ENCODE measurements at regions not wholly inside any gene's neighbourhood (a gene's known extent, or its start where the extent isn't known, plus 50 kb on each side); places are given as distances from the start of the nearest gene placed in this dataset.

DNA sequence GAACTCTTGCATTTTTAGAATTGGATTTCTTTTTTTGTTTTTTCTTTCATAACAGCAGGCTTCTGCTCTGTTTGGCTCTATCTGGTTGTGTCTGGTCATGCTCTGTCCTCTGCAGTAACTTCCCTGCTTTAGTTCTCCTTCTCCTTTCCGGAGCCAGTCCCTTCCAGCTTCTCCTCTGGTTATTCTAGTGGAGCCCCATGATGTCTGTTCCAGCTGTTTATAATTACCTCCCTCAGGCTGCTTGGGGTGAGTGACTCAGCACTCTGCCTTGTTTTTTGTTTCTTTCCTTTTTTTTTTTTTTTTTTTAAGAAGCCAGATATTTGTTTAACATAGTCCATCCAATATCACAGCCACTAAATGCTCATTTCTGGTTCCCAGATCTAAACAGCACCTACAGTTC, 409.6 kb downstream of the MAFB start:
- H3K9me3 ChIP-seq: no peaks in the 10 kb centered on the region
- peak; percentile 88 to 95 (median 92) for ATAC-seq
- TF ChIP-seq, protein P1, sequence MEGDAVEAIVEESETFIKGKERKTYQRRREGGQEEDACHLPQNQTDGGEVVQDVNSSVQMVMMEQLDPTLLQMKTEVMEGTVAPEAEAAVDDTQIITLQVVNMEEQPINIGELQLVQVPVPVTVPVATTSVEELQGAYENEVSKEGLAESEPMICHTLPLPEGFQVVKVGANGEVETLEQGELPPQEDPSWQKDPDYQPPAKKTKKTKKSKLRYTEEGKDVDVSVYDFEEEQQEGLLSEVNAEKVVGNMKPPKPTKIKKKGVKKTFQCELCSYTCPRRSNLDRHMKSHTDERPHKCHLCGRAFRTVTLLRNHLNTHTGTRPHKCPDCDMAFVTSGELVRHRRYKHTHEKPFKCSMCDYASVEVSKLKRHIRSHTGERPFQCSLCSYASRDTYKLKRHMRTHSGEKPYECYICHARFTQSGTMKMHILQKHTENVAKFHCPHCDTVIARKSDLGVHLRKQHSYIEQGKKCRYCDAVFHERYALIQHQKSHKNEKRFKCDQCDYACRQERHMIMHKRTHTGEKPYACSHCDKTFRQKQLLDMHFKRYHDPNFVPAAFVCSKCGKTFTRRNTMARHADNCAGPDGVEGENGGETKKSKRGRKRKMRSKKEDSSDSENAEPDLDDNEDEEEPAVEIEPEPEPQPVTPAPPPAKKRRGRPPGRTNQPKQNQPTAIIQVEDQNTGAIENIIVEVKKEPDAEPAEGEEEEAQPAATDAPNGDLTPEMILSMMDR (IDR thresholded peaks at IDR 0.05): no peak
- TF ChIP-seq POLR2A (IDR thresholded peaks at IDR 0.05): no peak
- no peaks in the 10 kb centered on the region for H3K27me3 ChIP-seq
- no peaks in the 10 kb centered on the region for H3K36me3 ChIP-seq
- H3K4me1 ChIP-seq: peaks cover 0 to 37% (median 5%) of the 10 kb centered on the region in 12 donors
- intact Hi-C loops (cut with DNase I): loop anchor here in 1 of 10 donors (10.0 kb wide), 1 partner anchor 185 kb away; no protein-coding TSS in a partner anchor
- WGBS, 4 donors: 33 to 54% (median 41%) methylated on average over 1 of the region's 1 CpG
- H3K27ac ChIP-seq: peak overlapping the region in 10 of 12 donors; percentile 8 to 91 (median 40)
- no peak overlapping the region for H3K4me3 ChIP-seq
- DNase-seq: peak in 4 of 5 donors; percentile 39 to 60 (median 44)

- Histone ChIP-seq H3K27me3 (no peaks in the 10 kb centered on the region), H3K4me3 (no peak overlapping the region), H3K27ac (peak overlapping the region in 10 of 12 donors; percentile 8 to 91 (median 31)), H3K4me1 (peaks cover 0 to 37% (median 5%) of the 10 kb centered on the region in 12 donors), H3K9me3 (no peaks in the 10 kb centered on the region), H3K36me3 (no peaks in the 10 kb centered on the region)
- TF ChIP-seq, protein P1 (IDR thresholded peaks at IDR 0.05): no peak
- TF ChIP-seq POLR2A (IDR thresholded peaks at IDR 0.05): no peak
- DNase-seq (peak in 1 of 5 donors; percentile 52), ATAC-seq (no peak)
- 89 to 91% (median 90%) methylated on average over 3 of the region's 3 CpGs for WGBS, 4 donors
- intact Hi-C loops (cut with DNase I): loop anchor here in 1 of 10 donors (10.0 kb wide), 1 partner anchor 186 kb away; no protein-coding TSS in a partner anchor
Observed at GRCh38 chr20:40278673-40279072, 410.4 kb downstream of the MAFB start.

DNA sequence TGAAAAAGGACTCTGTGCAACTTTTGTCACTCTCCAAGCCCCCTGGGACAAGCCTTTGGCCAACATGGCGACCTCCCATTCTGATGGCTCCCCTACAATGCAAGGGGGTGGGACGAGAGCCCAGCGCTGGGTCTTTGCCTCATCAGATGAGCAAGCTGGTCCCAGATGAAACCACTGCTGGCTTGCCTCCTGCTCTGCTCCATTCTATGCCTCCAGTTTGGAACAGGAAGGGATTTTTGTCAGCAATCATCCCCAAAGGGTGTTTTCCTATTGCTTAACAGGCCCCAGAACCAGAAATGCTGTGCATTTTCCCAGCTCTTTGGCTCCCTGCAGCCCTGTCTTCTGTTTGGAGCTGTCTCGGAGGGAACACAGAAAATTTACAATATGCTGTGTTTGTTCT, 412.7 kb downstream of the MAFB start:
- TF ChIP-seq, protein P1 (IDR thresholded peaks at IDR 0.05): no peak
- TF ChIP-seq POLR2A (IDR thresholded peaks at IDR 0.05): no peak
- peaks cover 0 to 37% (median 5%) of the 10 kb centered on the region in 12 donors for H3K4me1 ChIP-seq
- peak in 3 of 5 donors; percentile 30 to 58 (median 56) for DNase-seq
- H3K27me3 ChIP-seq: no peaks in the 10 kb centered on the region
- no peaks in the 10 kb centered on the region for H3K36me3 ChIP-seq
- intact Hi-C loops (cut with DNase I): loop anchor here in 1 of 10 donors (10.0 kb wide), 1 partner anchor 188 kb away; no protein-coding TSS in a partner anchor
- WGBS, 4 donors: 57 to 78% (median 73%) methylated on average over 4 of the region's 4 CpGs
- H3K27ac ChIP-seq: no peak overlapping the region
- no peak overlapping the region for H3K4me3 ChIP-seq
- no peaks in the 10 kb centered on the region for H3K9me3 ChIP-seq
- ATAC-seq: peak in 1 of 4 donors; percentile 42

DNA sequence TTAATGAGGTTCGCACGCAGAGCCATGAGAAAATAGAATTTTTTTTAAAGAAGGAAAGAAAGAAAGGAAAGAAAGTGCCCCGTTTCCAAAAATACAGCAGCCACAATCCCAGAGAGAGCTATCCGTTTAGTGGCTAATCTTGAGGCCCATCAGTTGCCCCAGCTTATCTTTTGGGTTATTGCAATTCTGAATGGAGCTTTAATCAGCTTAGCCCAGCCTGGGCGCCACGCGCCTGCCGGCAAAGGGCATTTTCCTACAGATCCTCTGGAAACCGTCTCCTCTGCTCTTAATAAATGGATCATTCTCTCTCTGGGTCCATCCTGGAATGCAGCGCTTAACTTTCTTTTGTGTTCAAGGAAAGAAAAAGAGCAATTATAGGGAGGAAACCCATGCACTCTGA, 413.3 kb downstream of the MAFB start:
- Histone ChIP-seq H3K36me3 (no peaks in the 10 kb centered on the region), H3K27me3 (no peaks in the 10 kb centered on the region), H3K4me1 (peaks cover 0 to 37% (median 5%) of the 10 kb centered on the region in 12 donors), H3K27ac (no peak overlapping the region), H3K4me3 (no peak overlapping the region), H3K9me3 (no peaks in the 10 kb centered on the region)
- no peak for ATAC-seq
- 70 to 81% (median 74%) methylated on average over 10 of the region's 10 CpGs for WGBS, 4 donors
- intact Hi-C loops (cut with DNase I): loop anchor here in 1 of 10 donors (10.0 kb wide), 1 partner anchor 189 kb away; no protein-coding TSS in a partner anchor
- no peak for DNase-seq
- TF ChIP-seq POLR2A (IDR thresholded peaks at IDR 0.05): no peak
- TF ChIP-seq, protein P1 (IDR thresholded peaks at IDR 0.05): no peak
